ENCODE measurements at regions not wholly inside any gene's neighbourhood (a gene's known extent, or its start where the extent isn't known, plus 50 kb on each side); places are given as distances from the start of the nearest gene placed in this dataset.

GRCh38 chr4:57496697-57497471 lies 386.7 kb upstream of the IGFBP7 start:
- no peak overlapping the region for H3K4me3 ChIP-seq (ENCODE audit: low read depth, low read length)
- no peak for TF ChIP-seq CTCF (conservative IDR thresholded peaks at IDR 0.05; ENCODE audit: low read depth, low read length)
- no peak for DNase-seq (ENCODE audit: low read depth)

GRCh38 chr4:57494821-57495220 lies 384.6 kb upstream of the IGFBP7 start:
- no peak overlapping the region for H3K4me3 ChIP-seq (ENCODE audit: low read depth, low read length)
- no peak for DNase-seq (ENCODE audit: low read depth)
- no peak for TF ChIP-seq CTCF (conservative IDR thresholded peaks at IDR 0.05; ENCODE audit: low read depth, low read length)

GRCh38 chr4:57492251-57492878 lies 382.2 kb upstream of the IGFBP7 start:
- TF ChIP-seq CTCF (conservative IDR thresholded peaks at IDR 0.05; ENCODE audit: low read depth, low read length) = no peak
- H3K4me3 ChIP-seq (ENCODE audit: low read depth, low read length) = no peak overlapping the region
- DNase-seq (ENCODE audit: low read depth) = no peak

GRCh38 chr4:57491388-57491787 lies 381.2 kb upstream of the IGFBP7 start:
- no peak for TF ChIP-seq CTCF (conservative IDR thresholded peaks at IDR 0.05; ENCODE audit: low read depth, low read length)
- no peak overlapping the region for H3K4me3 ChIP-seq (ENCODE audit: low read depth, low read length)
- no peak for DNase-seq (ENCODE audit: low read depth)

- no peak overlapping the region for H3K4me3 ChIP-seq (ENCODE audit: low read depth, low read length)
- TF ChIP-seq CTCF (conservative IDR thresholded peaks at IDR 0.05; ENCODE audit: low read depth, low read length) = no peak
- DNase-seq (ENCODE audit: low read depth) = no peak
Measured at GRCh38 chr4:57490520-57491255, 380.5 kb upstream of the IGFBP7 start.

GRCh38 chr4:57488366-57489162 lies 378.4 kb upstream of the IGFBP7 start:
- no peak overlapping the region for H3K4me3 ChIP-seq (ENCODE audit: low read depth, low read length)
- no peak for DNase-seq (ENCODE audit: low read depth)
- TF ChIP-seq CTCF (conservative IDR thresholded peaks at IDR 0.05; ENCODE audit: low read depth, low read length) = no peak
